SK-N-SH treated with all-trans-retinoic acid at 6 μM for 48 hours (cell line): ENCODE measurements at regions not wholly inside any gene's neighbourhood (a gene's known extent, or its start where the extent isn't known, plus 50 kb on each side); places are given as distances from the start of the nearest gene placed in this dataset.

Experiments used
- BACH2 ChIP-seq: fragments of 250-450 bp; sonication (Bioruptor Pico); IDR thresholded peaks from 2 replicates; pipeline ENCODE4 v1.9.0; 2021; ENCODE audit warnings: mild to moderate bottlenecking, borderline replicate concordance
- CSDC2 ChIP-seq: fragments of 250-450 bp; sonication (Bioruptor Pico); IDR thresholded peaks from 2 replicates; pipeline ENCODE4 v1.5.0; 2020; ENCODE audit warnings: mild to moderate bottlenecking, moderate library complexity
- GLIS3 ChIP-seq: fragments of 250-450 bp; sonication (Bioruptor Pico); IDR thresholded peaks from 2 replicates; pipeline ENCODE4 v1.5.0; 2020; ENCODE audit warnings: mild to moderate bottlenecking, moderate library complexity
- RARB ChIP-seq: fragments of 250-450 bp; sonication (Bioruptor Pico); IDR thresholded peaks from 2 replicates; pipeline ENCODE4 v1.8.0; 2021; ENCODE audit warnings: mild to moderate bottlenecking, moderate library complexity
- ZFP3 ChIP-seq: fragments of 250-450 bp; sonication (Bioruptor Pico); IDR thresholded peaks from 2 replicates; pipeline ENCODE4 v1.5.0; 2020; ENCODE audit warnings: mild to moderate bottlenecking, moderate library complexity
- ZNF565 ChIP-seq: fragments of 450-650 bp; formaldehyde crosslinking; conservative IDR thresholded peaks from 2 replicates; pipeline ENCODE4 v1.5.0; 2020; ENCODE audit warnings: low read depth, mild to moderate bottlenecking, moderate library complexity

- TF ChIP-seq GLIS3 (no peak), CSDC2 (CRISPR knock-in tag) (no peak), ZFP3 (CRISPR knock-in tag) (no peak), ZNF565 (CRISPR knock-in tag) (no peak), BACH2 (CRISPR knock-in tag) (no peak), RARB (no peak)
These were observed 55.9 kb upstream of the MED13L start for GRCh38 chr12:116333402-116333801.
